Stimulated activated CD4-positive, alpha-beta T cell treated with anti-CD3 and anti-CD28 coated beads, Interleukin-15, amount 100 ng/mL, for 1 hour (primary cell): ENCODE measurements at regions not wholly inside any gene's neighbourhood (a gene's known extent, or its start where the extent isn't known, plus 50 kb on each side); places are given as distances from the start of the nearest gene placed in this dataset.

ENCODE experiments used
- DNase-seq, 2 donors: peaks; one replicate each; pipeline ENCODE4 v3.0.0-alpha.2; 2020; ENCODE audit warnings: low read depth in 1 of 2, low spot score in 1 of 2

- DNase-seq = no peak
Measured at GRCh38 chr7:7044806-7045205, 137.5 kb upstream of the C1GALT1 start.

- DNase-seq = no peak
Measured at GRCh38 chr7:7048213-7048612, 134.1 kb upstream of the C1GALT1 start.

GRCh38 chr7:7051206-7051877 lies 131.0 kb upstream of the C1GALT1 start:
- no peak for DNase-seq

GRCh38 chr7:7054252-7054830 lies 128.0 kb upstream of the C1GALT1 start:
- no peak for DNase-seq

GRCh38 chr7:7060828-7061599 lies 121.3 kb upstream of the C1GALT1 start:
- no peak for DNase-seq

- DNase-seq = no peak
Measured at GRCh38 chr7:7077945-7078344, 104.4 kb upstream of the C1GALT1 start.

- no peak for DNase-seq
Measured at GRCh38 chr7:7080802-7081201, 101.5 kb upstream of the C1GALT1 start.

- DNase-seq = no peak
Measured at GRCh38 chr7:7090460-7090859, 91.9 kb upstream of the C1GALT1 start.

GRCh38 chr7:7098280-7098818 lies 84.0 kb upstream of the C1GALT1 start:
- DNase-seq = no peak

- no peak for DNase-seq
Measured at GRCh38 chr7:7099584-7100014, 82.7 kb upstream of the C1GALT1 start.

GRCh38 chr7:7100432-7100849 lies 81.9 kb upstream of the C1GALT1 start:
- no peak for DNase-seq

- no peak for DNase-seq
Measured at GRCh38 chr7:7102906-7103305, 79.4 kb upstream of the C1GALT1 start.

GRCh38 chr7:7103343-7104313 lies 78.7 kb upstream of the C1GALT1 start:
- no peak for DNase-seq

- DNase-seq = no peak
Measured at GRCh38 chr7:7104314-7104698, 78.0 kb upstream of the C1GALT1 start.

GRCh38 chr7:7104971-7105370 lies 77.4 kb upstream of the C1GALT1 start:
- DNase-seq = no peak

- DNase-seq = no peak
Measured at GRCh38 chr7:7105800-7106582, 76.4 kb upstream of the C1GALT1 start.

GRCh38 chr7:7108931-7109330 lies 73.4 kb upstream of the C1GALT1 start:
- DNase-seq = no peak

- no peak for DNase-seq
Measured at GRCh38 chr7:7109934-7110333, 72.4 kb upstream of the C1GALT1 start.

- DNase-seq = no peak
Measured at GRCh38 chr7:7110706-7111105, 71.6 kb upstream of the C1GALT1 start.

- DNase-seq = no peak
Measured at GRCh38 chr7:7112868-7113267, 69.5 kb upstream of the C1GALT1 start.
